ENCODE measurements at regions not wholly inside any gene's neighbourhood (a gene's known extent, or its start where the extent isn't known, plus 50 kb on each side); places are given as distances from the start of the nearest gene placed in this dataset.

- TF ChIP-seq, protein P1, sequence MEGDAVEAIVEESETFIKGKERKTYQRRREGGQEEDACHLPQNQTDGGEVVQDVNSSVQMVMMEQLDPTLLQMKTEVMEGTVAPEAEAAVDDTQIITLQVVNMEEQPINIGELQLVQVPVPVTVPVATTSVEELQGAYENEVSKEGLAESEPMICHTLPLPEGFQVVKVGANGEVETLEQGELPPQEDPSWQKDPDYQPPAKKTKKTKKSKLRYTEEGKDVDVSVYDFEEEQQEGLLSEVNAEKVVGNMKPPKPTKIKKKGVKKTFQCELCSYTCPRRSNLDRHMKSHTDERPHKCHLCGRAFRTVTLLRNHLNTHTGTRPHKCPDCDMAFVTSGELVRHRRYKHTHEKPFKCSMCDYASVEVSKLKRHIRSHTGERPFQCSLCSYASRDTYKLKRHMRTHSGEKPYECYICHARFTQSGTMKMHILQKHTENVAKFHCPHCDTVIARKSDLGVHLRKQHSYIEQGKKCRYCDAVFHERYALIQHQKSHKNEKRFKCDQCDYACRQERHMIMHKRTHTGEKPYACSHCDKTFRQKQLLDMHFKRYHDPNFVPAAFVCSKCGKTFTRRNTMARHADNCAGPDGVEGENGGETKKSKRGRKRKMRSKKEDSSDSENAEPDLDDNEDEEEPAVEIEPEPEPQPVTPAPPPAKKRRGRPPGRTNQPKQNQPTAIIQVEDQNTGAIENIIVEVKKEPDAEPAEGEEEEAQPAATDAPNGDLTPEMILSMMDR (IDR thresholded peaks at IDR 0.05; ENCODE audit: low read depth, low read length), result no peak
- TF ChIP-seq POLR2A (IDR thresholded peaks at IDR 0.05; ENCODE audit: extremely low read depth, insufficient read length), result no peak
These were observed 100.3 kb downstream of the GCNT1 start for GRCh38 chr9:76559286-76559685.

Data from NB4 (cell line).